EH (cell line): ENCODE measurements at regions not wholly inside any gene's neighbourhood (a gene's known extent, or its start where the extent isn't known, plus 50 kb on each side); places are given as distances from the start of the nearest gene placed in this dataset.

ENCODE experiments used
- DNase-seq: peaks from one replicate; pipeline ENCODE4 v3.0.0-alpha.2; 2015; ENCODE audit warnings: low read depth

GRCh38 chr7:52481571-52481970, 553.9 kb upstream of the POM121L12 start:
- DNase-seq = no peak

- no peak for DNase-seq
Measured at GRCh38 chr7:52479990-52480389, 555.4 kb upstream of the POM121L12 start.

GRCh38 chr7:52475001-52475582, 560.3 kb upstream of the POM121L12 start:
- DNase-seq = no peak

GRCh38 chr7:52473756-52474155, 561.7 kb upstream of the POM121L12 start:
- DNase-seq = no peak

GRCh38 chr7:52472006-52472620, 563.3 kb upstream of the POM121L12 start:
- no peak for DNase-seq

- no peak for DNase-seq
Measured at GRCh38 chr7:52465216-52465615, 570.2 kb upstream of the POM121L12 start.

GRCh38 chr7:52463341-52463740, 572.1 kb upstream of the POM121L12 start:
- no peak for DNase-seq

- no peak for DNase-seq
Measured at GRCh38 chr7:52462474-52462873, 573.0 kb upstream of the POM121L12 start.

- DNase-seq = no peak
Measured at GRCh38 chr7:52455571-52455970, 579.9 kb upstream of the POM121L12 start.

- DNase-seq = no peak
Measured at GRCh38 chr7:52450816-52451215, 584.6 kb upstream of the POM121L12 start.

- DNase-seq = no peak
Measured at GRCh38 chr7:52447581-52448180, 587.8 kb upstream of the POM121L12 start.

GRCh38 chr7:52436278-52436677, 599.2 kb upstream of the POM121L12 start:
- DNase-seq = no peak

GRCh38 chr7:52431082-52431815, 604.2 kb upstream of the POM121L12 start:
- DNase-seq = no peak

- no peak for DNase-seq
Measured at GRCh38 chr7:52423251-52423650, 612.2 kb upstream of the POM121L12 start.

GRCh38 chr7:52413051-52413450, 622.4 kb upstream of the POM121L12 start:
- DNase-seq = no peak

- DNase-seq = no peak
Measured at GRCh38 chr7:52410032-52410431, 625.4 kb upstream of the POM121L12 start.

- DNase-seq = no peak
Measured at GRCh38 chr7:52406808-52407207, 628.6 kb upstream of the POM121L12 start.

- no peak for DNase-seq
Measured at GRCh38 chr7:52382731-52383130, 652.7 kb upstream of the POM121L12 start.

GRCh38 chr7:52369922-52370321, 665.5 kb upstream of the POM121L12 start:
- DNase-seq = no peak

- DNase-seq = no peak
Measured at GRCh38 chr7:52365349-52365748, 670.1 kb upstream of the POM121L12 start.

- no peak for DNase-seq
Measured at GRCh38 chr7:52362521-52362920, 672.9 kb upstream of the POM121L12 start.

GRCh38 chr7:52360541-52360940, 674.9 kb upstream of the POM121L12 start:
- no peak for DNase-seq

- DNase-seq = no peak
Measured at GRCh38 chr7:52355053-52355452, 680.4 kb upstream of the POM121L12 start.
